PFSK-1 (cell line): ENCODE measurements at regions not wholly inside any gene's neighbourhood (a gene's known extent, or its start where the extent isn't known, plus 50 kb on each side); places are given as distances from the start of the nearest gene placed in this dataset.

Experiments
- FOXP2 ChIP-seq: optimal IDR thresholded peaks from 2 replicates; pipeline ENCODE3; 2011; ENCODE audit warnings: borderline replicate concordance, control low read depth, inconsistent platforms; ENCODE audit not compliant: insufficient read depth; ENCODE audit errors: extremely low read length, extremely low read depth
- POLR2AphosphoS5 ChIP-seq: IDR thresholded peaks from 2 replicates; pipeline ENCODE4 v1.6.1; 2012; ENCODE audit warnings: low read depth, mild to moderate bottlenecking, control low read depth, low read length, moderate library complexity
- SIN3A ChIP-seq: IDR thresholded peaks from 2 replicates; pipeline ENCODE4 v1.6.1; 2012; ENCODE audit warnings: mild to moderate bottlenecking, low read length, moderate library complexity, borderline replicate concordance; ENCODE audit not compliant: insufficient read depth
- TAF1 ChIP-seq: IDR thresholded peaks from 2 replicates; pipeline ENCODE4 v1.6.1; 2012; ENCODE audit warnings: low read length, control low read depth, borderline replicate concordance; ENCODE audit not compliant: insufficient read depth
- TF ChIP-seq, protein P1 (sequence below), 2 experiments: IDR thresholded peaks; 2 replicates each; pipeline versions ENCODE4 v1.6.1 to v1.8.0; 2011 to 2012; ENCODE audit warnings: low read depth in 2 of 2, low read length in 2 of 2, control low read depth in 1 of 2, inconsistent platforms in 1 of 2, mild to moderate bottlenecking in 1 of 2, moderate library complexity in 1 of 2; ENCODE audit not compliant: insufficient read depth in 1 of 2

DNA sequence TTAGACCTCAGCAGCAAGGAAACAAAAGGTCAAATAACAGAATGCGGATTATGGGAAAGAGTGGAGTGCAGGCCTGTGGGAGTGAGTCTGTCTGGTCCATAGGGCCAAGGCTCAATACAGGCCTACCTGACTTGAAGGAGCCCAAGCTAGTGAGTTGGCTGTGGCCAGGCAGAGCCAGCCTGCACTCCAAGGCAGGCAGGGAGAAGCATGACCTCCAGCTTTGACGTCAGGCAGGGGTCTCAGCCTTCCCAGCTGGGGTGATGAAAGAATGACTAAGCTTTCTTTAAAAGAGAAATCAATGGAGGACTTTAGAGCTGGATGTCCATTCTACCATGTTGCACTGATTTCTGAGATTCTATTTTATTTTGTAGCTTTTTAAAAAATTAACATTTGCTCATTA is 62.8 kb downstream of the RHOU start:
- TF ChIP-seq FOXP2 (no peak), POLR2AphosphoS5 (no peak), SIN3A (no peak), TAF1 (no peak)
- TF ChIP-seq, protein P1, sequence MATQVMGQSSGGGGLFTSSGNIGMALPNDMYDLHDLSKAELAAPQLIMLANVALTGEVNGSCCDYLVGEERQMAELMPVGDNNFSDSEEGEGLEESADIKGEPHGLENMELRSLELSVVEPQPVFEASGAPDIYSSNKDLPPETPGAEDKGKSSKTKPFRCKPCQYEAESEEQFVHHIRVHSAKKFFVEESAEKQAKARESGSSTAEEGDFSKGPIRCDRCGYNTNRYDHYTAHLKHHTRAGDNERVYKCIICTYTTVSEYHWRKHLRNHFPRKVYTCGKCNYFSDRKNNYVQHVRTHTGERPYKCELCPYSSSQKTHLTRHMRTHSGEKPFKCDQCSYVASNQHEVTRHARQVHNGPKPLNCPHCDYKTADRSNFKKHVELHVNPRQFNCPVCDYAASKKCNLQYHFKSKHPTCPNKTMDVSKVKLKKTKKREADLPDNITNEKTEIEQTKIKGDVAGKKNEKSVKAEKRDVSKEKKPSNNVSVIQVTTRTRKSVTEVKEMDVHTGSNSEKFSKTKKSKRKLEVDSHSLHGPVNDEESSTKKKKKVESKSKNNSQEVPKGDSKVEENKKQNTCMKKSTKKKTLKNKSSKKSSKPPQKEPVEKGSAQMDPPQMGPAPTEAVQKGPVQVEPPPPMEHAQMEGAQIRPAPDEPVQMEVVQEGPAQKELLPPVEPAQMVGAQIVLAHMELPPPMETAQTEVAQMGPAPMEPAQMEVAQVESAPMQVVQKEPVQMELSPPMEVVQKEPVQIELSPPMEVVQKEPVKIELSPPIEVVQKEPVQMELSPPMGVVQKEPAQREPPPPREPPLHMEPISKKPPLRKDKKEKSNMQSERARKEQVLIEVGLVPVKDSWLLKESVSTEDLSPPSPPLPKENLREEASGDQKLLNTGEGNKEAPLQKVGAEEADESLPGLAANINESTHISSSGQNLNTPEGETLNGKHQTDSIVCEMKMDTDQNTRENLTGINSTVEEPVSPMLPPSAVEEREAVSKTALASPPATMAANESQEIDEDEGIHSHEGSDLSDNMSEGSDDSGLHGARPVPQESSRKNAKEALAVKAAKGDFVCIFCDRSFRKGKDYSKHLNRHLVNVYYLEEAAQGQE (IDR thresholded peaks at IDR 0.05; ENCODE audit: insufficient read depth in 1 of 2, low read depth in 2 of 2, low read length in 2 of 2), result no peak

DNA sequence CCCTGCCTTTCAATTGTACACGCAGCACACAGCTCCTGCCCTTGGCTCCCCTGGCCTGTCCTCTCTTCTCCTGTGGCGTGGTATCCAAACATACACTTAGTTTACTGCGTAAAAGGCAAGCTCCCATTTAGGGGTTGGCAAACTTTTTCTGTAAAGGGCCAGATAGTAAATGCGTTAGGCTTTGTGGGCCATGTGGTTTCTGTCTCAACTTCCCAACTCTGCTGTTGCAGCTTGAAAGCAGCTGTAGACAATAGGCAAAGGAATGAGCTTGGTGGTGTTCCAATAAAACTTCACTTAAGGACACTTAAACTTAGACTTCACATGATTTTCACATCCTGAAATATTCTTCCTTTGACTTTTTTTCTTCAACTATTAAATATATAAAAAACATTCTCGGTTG is 63.3 kb downstream of the RHOU start:
- TF ChIP-seq FOXP2 (no peak), TAF1 (no peak), SIN3A (no peak), POLR2AphosphoS5 (no peak)
- TF ChIP-seq, protein P1 (IDR thresholded peaks at IDR 0.05; ENCODE audit: insufficient read depth in 1 of 2, low read depth in 2 of 2, low read length in 2 of 2), result no peak

DNA sequence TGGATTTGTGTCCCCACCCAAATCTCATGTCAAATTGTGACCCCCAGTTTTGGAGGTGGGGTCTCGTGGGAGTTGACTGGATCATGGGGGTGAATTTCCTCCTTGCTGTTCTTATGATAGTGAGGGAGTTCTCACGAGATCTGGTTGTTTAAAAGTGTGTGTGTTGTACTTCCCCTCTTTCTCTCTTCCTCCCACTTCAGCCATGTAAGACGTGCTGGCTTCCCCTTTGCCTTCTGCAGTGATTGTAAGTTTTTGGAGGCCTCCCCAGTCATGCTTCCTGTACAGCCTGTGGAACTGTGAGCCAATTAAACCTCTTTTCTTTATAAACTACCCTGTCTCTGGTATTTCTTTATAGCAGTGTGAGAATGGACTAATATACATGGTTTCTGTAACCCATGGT is 64.6 kb downstream of the RHOU start:
- no peak for TF ChIP-seq POLR2AphosphoS5

DNA sequence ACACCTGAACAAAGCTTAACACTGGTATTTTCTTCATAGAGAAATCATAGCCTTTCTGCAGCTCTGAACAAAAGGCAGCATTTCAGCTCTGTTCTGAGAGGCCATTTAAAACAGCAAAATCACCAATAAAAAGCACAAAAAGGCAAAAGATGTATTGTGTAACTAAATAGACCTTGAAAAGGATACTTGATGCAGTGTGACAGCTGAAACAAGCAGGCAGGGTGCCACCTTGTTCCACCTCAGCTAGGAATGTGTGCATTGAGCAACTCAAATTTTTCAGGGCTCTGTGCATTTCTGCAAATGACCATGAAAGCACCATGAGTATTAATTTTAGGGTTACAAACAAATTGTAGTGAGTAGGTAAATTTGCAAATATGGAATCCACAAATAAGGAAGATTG is 65.8 kb downstream of the RHOU start:
- TF ChIP-seq, protein P1 (IDR thresholded peaks at IDR 0.05; ENCODE audit: insufficient read depth in 1 of 2, low read depth in 2 of 2, low read length in 2 of 2), result no peak
- TF ChIP-seq FOXP2 (no peak), POLR2AphosphoS5 (no peak), SIN3A (no peak), TAF1 (no peak)

DNA sequence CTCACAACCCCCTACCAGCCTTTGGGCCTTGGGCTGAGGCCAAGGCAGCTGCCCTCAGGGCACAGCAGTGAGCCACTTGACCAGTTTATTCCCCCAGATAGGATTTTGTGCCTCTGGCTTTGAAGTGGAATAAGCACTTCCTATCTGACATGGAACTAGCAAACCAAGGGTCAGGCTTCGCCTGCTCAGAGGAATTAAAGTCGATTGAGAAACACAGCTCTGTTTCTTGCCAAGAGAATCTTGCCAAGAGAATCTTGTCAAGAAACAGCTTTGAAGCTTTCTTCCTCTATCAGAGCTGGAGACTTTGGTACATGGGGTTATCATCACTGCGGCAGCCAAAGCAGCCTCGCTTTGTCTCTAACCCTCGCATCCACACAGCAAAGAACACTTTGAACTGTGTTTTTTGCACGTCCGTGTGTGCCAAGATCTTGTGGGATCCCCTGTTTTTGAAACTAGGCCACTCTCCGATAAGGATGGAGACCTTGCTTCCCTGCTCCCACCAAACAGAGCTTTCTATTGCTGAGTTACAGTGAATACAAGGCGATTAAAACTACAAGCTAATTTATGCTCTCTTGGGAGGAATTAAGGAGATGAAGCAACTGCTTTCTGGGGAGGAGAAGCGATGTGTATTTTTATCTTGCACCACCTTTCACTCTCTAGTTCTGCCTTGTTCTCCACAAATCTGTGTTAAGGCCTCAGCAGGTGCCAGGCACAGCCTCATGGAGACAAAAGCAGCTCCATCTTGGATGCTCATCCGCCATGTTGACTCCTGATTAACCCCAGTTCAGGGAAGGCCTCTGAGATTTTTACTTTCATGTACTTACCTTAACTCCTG is 67.3 kb downstream of the RHOU start:
- TF ChIP-seq, protein P1 (IDR thresholded peaks at IDR 0.05; ENCODE audit: insufficient read depth in 1 of 2, low read depth in 2 of 2, low read length in 2 of 2), result no peak
- no peak for TF ChIP-seq FOXP2
- TF ChIP-seq POLR2AphosphoS5, result no peak
- TF ChIP-seq SIN3A, result no peak
- no peak for TF ChIP-seq TAF1
